Activated CD4-positive, CD25-positive, alpha-beta regulatory T cell treated with anti-CD3 and anti-CD28 coated beads, Interleukin-2, amount 50 U/mL, for 24 hours (primary cell): ENCODE measurements at regions not wholly inside any gene's neighbourhood (a gene's known extent, or its start where the extent isn't known, plus 50 kb on each side); places are given as distances from the start of the nearest gene placed in this dataset.

ENCODE experiments used
- ATAC-seq, 2 donors: fragments of 150-1000 bp; cut with Tn5 transposase; one replicate each; pipeline ENCODE4 v1.10.0; 2021; ENCODE audit warnings: mild to moderate bottlenecking in 1 of 2, moderate library complexity in 1 of 2

- no peak for ATAC-seq
Measured at GRCh38 chr12:88371416-88372183, 208.7 kb downstream of the KITLG start.

GRCh38 chr12:88375306-88376305 lies 204.7 kb downstream of the KITLG start:
- ATAC-seq, result no peak

GRCh38 chr12:88377973-88378372 lies 202.3 kb downstream of the KITLG start:
- no peak for ATAC-seq

GRCh38 chr12:88381466-88381865 lies 198.8 kb downstream of the KITLG start:
- ATAC-seq, result no peak

GRCh38 chr12:88383405-88383804 lies 196.9 kb downstream of the KITLG start:
- no peak for ATAC-seq

GRCh38 chr12:88388566-88389540 lies 191.4 kb downstream of the KITLG start:
- ATAC-seq, result no peak

GRCh38 chr12:88390811-88391210 lies 189.5 kb downstream of the KITLG start:
- no peak for ATAC-seq

- ATAC-seq, result peak; percentile 71 to 74
Measured at GRCh38 chr12:88391556-88391955, 188.7 kb downstream of the KITLG start.

GRCh38 chr12:88393017-88393767 lies 187.1 kb downstream of the KITLG start:
- no peak for ATAC-seq

- no peak for ATAC-seq
Measured at GRCh38 chr12:88398031-88398430, 182.2 kb downstream of the KITLG start.

GRCh38 chr12:88399811-88400210 lies 180.5 kb downstream of the KITLG start:
- no peak for ATAC-seq

- ATAC-seq, result no peak
Measured at GRCh38 chr12:88400302-88400701, 180.0 kb downstream of the KITLG start.

- peak in 1 of 2 donors; percentile 49 for ATAC-seq
Measured at GRCh38 chr12:88401155-88401554, 179.1 kb downstream of the KITLG start.

GRCh38 chr12:88406905-88407304 lies 173.4 kb downstream of the KITLG start:
- ATAC-seq, result no peak

GRCh38 chr12:88408823-88409222 lies 171.4 kb downstream of the KITLG start:
- ATAC-seq, result no peak

GRCh38 chr12:88409257-88409656 lies 171.0 kb downstream of the KITLG start:
- ATAC-seq, result no peak

GRCh38 chr12:88411689-88412088 lies 168.6 kb downstream of the KITLG start:
- ATAC-seq, result no peak

GRCh38 chr12:88413646-88414045 lies 166.6 kb downstream of the KITLG start:
- ATAC-seq, result no peak

GRCh38 chr12:88416155-88416554 lies 164.1 kb downstream of the KITLG start:
- no peak for ATAC-seq

GRCh38 chr12:88416786-88417185 lies 163.5 kb downstream of the KITLG start:
- ATAC-seq, result no peak

GRCh38 chr12:88417531-88417930 lies 162.7 kb downstream of the KITLG start:
- ATAC-seq, result no peak
